ENCODE measurements at regions not wholly inside any gene's neighbourhood (a gene's known extent, or its start where the extent isn't known, plus 50 kb on each side); places are given as distances from the start of the nearest gene placed in this dataset.

DNA sequence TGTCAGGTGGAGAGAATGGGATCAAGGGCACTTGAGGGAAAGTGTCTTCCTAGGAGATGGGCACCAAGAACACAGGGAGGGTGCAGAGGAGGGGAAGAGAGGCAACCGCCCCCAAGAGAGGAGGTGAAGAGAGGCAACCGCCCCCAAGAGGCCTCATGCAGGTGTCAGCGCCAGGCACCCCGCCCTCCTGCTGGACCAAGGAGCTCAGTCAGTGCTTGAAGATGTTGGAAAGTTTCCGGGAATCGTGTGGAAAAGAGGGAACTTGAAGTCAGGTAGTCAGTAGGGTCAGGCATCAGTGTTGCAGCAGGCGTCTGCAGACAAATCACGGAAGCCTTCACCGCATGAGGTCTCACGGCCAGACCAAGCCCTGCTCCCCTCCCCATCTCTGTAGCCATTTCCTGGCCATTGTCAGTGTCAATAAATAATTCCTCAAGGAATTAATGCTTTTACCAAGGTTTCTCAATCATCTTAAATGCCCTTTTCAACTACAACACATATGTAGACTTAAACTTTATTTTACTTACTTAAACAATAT, 353.1 kb downstream of the EIPR1 start:
- TF ChIP-seq CTCF (IDR thresholded peaks at IDR 0.05; ENCODE audit: extremely low read depth, missing control alignments): no peak
- DNase-seq (ENCODE audit: low spot score): no peak

DNA sequence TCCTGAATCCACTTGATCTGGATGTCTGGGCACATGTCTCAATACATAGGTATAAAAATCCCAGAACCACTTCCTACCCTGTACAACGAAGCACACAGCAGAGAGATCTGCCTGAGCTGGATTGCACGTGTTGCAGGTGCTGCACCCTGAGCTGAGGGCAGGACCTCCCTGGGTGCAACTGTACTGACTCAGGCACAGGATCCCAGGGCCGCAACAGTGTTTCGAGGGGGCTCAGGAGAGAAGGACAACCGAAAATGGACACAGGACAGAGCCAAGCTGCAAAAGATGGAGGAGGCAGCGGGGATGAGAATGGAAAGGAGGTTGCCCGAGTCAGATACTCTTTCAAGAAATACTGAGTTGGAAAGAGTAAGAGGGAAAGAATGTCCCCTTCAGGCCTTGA, 354.1 kb downstream of the EIPR1 start:
- no peak for TF ChIP-seq CTCF (IDR thresholded peaks at IDR 0.05; ENCODE audit: extremely low read depth, missing control alignments)
- DNase-seq (ENCODE audit: low spot score): no peak

DNA sequence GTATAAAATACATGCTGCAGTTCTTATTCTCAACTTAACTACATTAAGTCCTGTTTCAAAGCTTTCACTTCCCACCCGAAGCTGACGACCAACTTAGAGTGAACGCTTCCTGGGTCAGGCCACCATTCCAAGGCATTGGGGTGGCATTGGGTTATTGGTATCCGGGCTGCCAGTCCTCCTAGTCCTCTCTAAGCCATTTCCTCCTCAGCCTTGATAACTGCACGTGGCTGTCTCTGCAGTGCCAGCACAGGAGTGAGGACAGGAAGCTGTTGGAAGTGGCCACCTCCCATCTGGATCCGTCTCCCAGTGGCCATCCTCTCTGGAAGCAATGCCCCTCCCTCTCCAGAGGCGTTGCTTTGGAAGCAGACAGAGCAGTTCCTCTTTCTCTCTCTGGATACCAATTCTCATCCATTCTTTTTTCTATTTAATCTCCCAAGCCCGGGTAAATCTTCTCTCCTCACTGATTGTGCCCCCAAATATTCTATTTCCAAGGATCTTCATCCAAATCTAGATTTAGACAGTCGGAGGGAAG, 354.7 kb downstream of the EIPR1 start:
- TF ChIP-seq CTCF (IDR thresholded peaks at IDR 0.05; ENCODE audit: extremely low read depth, missing control alignments): no peak
- DNase-seq (ENCODE audit: low spot score): no peak

DNA sequence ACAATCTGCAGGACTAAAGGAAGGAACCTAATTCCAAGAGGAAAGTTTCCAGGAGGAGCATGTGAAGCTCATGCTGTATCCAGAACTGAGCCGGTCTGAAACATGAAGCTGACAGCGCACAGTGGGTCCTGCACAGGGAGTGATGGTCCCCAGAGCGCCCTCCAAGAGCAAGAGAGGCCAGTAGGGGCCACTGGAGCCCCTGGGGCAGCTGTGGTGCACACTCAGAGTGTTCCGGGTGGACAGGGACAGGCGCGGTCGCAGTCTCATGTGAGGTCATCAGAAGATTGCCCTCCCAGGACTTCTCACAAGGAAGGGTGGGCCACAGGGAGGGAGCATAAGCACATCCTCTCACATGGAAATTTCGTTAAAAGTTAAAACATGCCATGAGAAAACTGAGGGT, 355.9 kb downstream of the EIPR1 start:
- no peak for TF ChIP-seq CTCF (IDR thresholded peaks at IDR 0.05; ENCODE audit: extremely low read depth, missing control alignments)
- no peak for DNase-seq (ENCODE audit: low spot score)

GRCh38 chr2:3010001-3010400, 367.6 kb downstream of the EIPR1 start:
- TF ChIP-seq CTCF (IDR thresholded peaks at IDR 0.05; ENCODE audit: extremely low read depth, missing control alignments): no peak
- DNase-seq (ENCODE audit: low spot score): no peak

GRCh38 chr2:3009483-3009882, 368.1 kb downstream of the EIPR1 start:
- no peak for TF ChIP-seq CTCF (IDR thresholded peaks at IDR 0.05; ENCODE audit: extremely low read depth, missing control alignments)
- DNase-seq (ENCODE audit: low spot score): no peak

GRCh38 chr2:3009005-3009404, 368.6 kb downstream of the EIPR1 start:
- no peak for DNase-seq (ENCODE audit: low spot score)
- no peak for TF ChIP-seq CTCF (IDR thresholded peaks at IDR 0.05; ENCODE audit: extremely low read depth, missing control alignments)
